GM19351 (cell line): ENCODE measurements at regions not wholly inside any gene's neighbourhood (a gene's known extent, or its start where the extent isn't known, plus 50 kb on each side); places are given as distances from the start of the nearest gene placed in this dataset.

Source experiments
- ATAC-seq: cut with Tn5 transposase; IDR thresholded peaks from one replicate; pipeline ENCODE4 v1.9.1; 2021; ENCODE audit warnings: mild to moderate bottlenecking, moderate library complexity; ENCODE audit not compliant: unreplicated experiment

GRCh38 chr5:117860550-117860949 is 1127.8 kb downstream of the DTWD2 start:
- no peak for ATAC-seq

GRCh38 chr5:117859176-117859575 is 1129.2 kb downstream of the DTWD2 start:
- peak; percentile 63 for ATAC-seq

GRCh38 chr5:117856713-117857112 is 1131.6 kb downstream of the DTWD2 start:
- ATAC-seq: no peak

GRCh38 chr5:117837786-117838185 is 1150.6 kb downstream of the DTWD2 start:
- ATAC-seq: no peak

GRCh38 chr5:117833691-117834090 is 1154.7 kb downstream of the DTWD2 start:
- ATAC-seq: no peak

- ATAC-seq: no peak
Observed at GRCh38 chr5:117829646-117830045, 1158.7 kb downstream of the DTWD2 start.

GRCh38 chr5:117813850-117814249 is 1174.5 kb downstream of the DTWD2 start:
- ATAC-seq: no peak

- no peak for ATAC-seq
Observed at GRCh38 chr5:117812861-117813260, 1175.5 kb downstream of the DTWD2 start.

GRCh38 chr5:117809251-117809650 is 1179.1 kb downstream of the DTWD2 start:
- no peak for ATAC-seq

GRCh38 chr5:117805058-117805457 is 1183.3 kb downstream of the DTWD2 start:
- ATAC-seq: no peak

- ATAC-seq: no peak
Observed at GRCh38 chr5:117803533-117803932, 1184.8 kb downstream of the DTWD2 start.

- ATAC-seq: no peak
Observed at GRCh38 chr5:117801583-117801982, 1186.8 kb downstream of the DTWD2 start.

- ATAC-seq: no peak
Observed at GRCh38 chr5:117800261-117800660, 1188.1 kb downstream of the DTWD2 start.

GRCh38 chr5:117794847-117795246 is 1193.5 kb downstream of the DTWD2 start:
- no peak for ATAC-seq

GRCh38 chr5:117793963-117794362 is 1194.4 kb downstream of the DTWD2 start:
- no peak for ATAC-seq

- ATAC-seq: no peak
Observed at GRCh38 chr5:117792476-117792875, 1195.9 kb downstream of the DTWD2 start.

GRCh38 chr5:117788596-117788995 is 1199.8 kb downstream of the DTWD2 start:
- no peak for ATAC-seq

GRCh38 chr5:117779171-117779570 is 1204.5 kb upstream of the SEMA6A start:
- ATAC-seq: no peak

- peak; percentile 91 for ATAC-seq
Observed at GRCh38 chr5:117776977-117777376, 1202.4 kb upstream of the SEMA6A start.

- ATAC-seq: no peak
Observed at GRCh38 chr5:117769877-117770276, 1195.3 kb upstream of the SEMA6A start.

GRCh38 chr5:117763271-117763670 is 1188.6 kb upstream of the SEMA6A start:
- no peak for ATAC-seq

- no peak for ATAC-seq
Observed at GRCh38 chr5:117761186-117761585, 1186.6 kb upstream of the SEMA6A start.

- no peak for ATAC-seq
Observed at GRCh38 chr5:117759849-117760499, 1185.4 kb upstream of the SEMA6A start.
